B cell (primary cell): ENCODE measurements at regions not wholly inside any gene's neighbourhood (a gene's known extent, or its start where the extent isn't known, plus 50 kb on each side); places are given as distances from the start of the nearest gene placed in this dataset.

Experiments used
- ATAC-seq: fragments of 200-7000 bp; cut with Tn5 transposase; one replicate; pipeline ENCODE4 v1.10.0; 2021; ENCODE audit warnings: low read depth, mild to moderate bottlenecking, moderate number of reproducible peaks, moderate library complexity
- CTCF ChIA-PET: fragments of 350-600 bp; sonication (Branson Sonifier 250); formaldehyde crosslinking; loops from one replicate; lab custom pipeline; 2021; ENCODE audit warnings: antibody characterized with exemption, inconsistent platforms; lab: Charles Lee
- POLR2A ChIA-PET: fragments of 350-600 bp; sonication (Branson Sonifier 250); formaldehyde crosslinking; loops from one replicate; lab custom pipeline; 2021; ENCODE audit warnings: antibody characterized with exemption; lab: Charles Lee
- DNase-seq: peaks from one replicate; pipeline ENCODE4 v3.0.0; 2013
- H2AFZ ChIP-seq: 2 replicates; pipeline ENCODE4 v1.6.1; 2012; ENCODE audit warnings: mild to moderate bottlenecking, low read depth, low read length; ENCODE audit not compliant: insufficient read depth, poor library complexity, severe bottlenecking
- H3K27ac ChIP-seq, 2 donors: 1 replicate in 1 of 2; 2 replicates in 1 of 2; pipeline ENCODE4 v1.5.1; 2012 to 2013; ENCODE audit warnings: low read length in 2 of 2, mild to moderate bottlenecking in 2 of 2, moderate library complexity in 1 of 2
- H3K27me3 ChIP-seq, 4 experiments: fragments of 200-600 bp in 1 of 4; sonication (generic) in 1 of 4; replicated peaks in 1 of 4; 1 replicate in 2 of 4; 2 replicates in 2 of 4; pipeline versions ENCODE4 v1.6.1 to v1.7.0; 2013 to 2016; ENCODE audit warnings: low read length in 3 of 4, mild to moderate bottlenecking in 2 of 4, mixed read lengths in 1 of 4, moderate library complexity in 1 of 4; ENCODE audit not compliant: insufficient read depth in 4 of 4, control insufficient read depth in 3 of 4; ENCODE audit errors: control extremely low read depth in 1 of 4
- H3K36me3 ChIP-seq, 2 experiments: replicated peaks in 1 of 2; 1 replicate in 1 of 2; 2 replicates in 1 of 2; pipeline versions ENCODE4 v1.6.1 to v1.7.1; 2013; ENCODE audit warnings: low read length in 1 of 2; ENCODE audit not compliant: insufficient read depth in 2 of 2, control insufficient read depth in 1 of 2; ENCODE audit errors: control extremely low read depth in 1 of 2, extremely low read depth in 1 of 2
- H3K4me1 ChIP-seq, 2 donors: fragments of 200-600 bp in 1 of 2; sonication (generic) in 1 of 2; 1 replicate in 1 of 2; 2 replicates in 1 of 2; pipeline versions ENCODE4 v1.5.1 to v1.6.1; 2013 to 2017; ENCODE audit warnings: low read length in 2 of 2; ENCODE audit not compliant: control insufficient read depth in 2 of 2, insufficient read depth in 2 of 2
- H3K4me2 ChIP-seq: replicated peaks from 2 replicates; pipeline ENCODE3; 2012; ENCODE audit warnings: mild to moderate bottlenecking, low read depth, low read length; ENCODE audit not compliant: poor library complexity, severe bottlenecking
- H3K4me3 ChIP-seq, 5 experiments: fragments of 200-600 bp in 1 of 5; sonication (generic) in 1 of 5; 1 replicate in 3 of 5; 2 replicates in 2 of 5; pipeline versions ENCODE4 v1.5.1 to v1.7.0; 2011 to 2016; ENCODE audit warnings: low read length in 4 of 5, mild to moderate bottlenecking in 4 of 5, low read depth in 2 of 5, control low read depth in 1 of 5, moderate library complexity in 1 of 5; ENCODE audit not compliant: insufficient read depth in 1 of 5; ENCODE audit errors: control extremely low read depth in 1 of 5, extremely low read depth in 1 of 5
- H3K79me2 ChIP-seq: fragments of 200-600 bp; sonication (generic); one replicate; pipeline ENCODE4 v1.6.0; 2016; ENCODE audit warnings: low read length; ENCODE audit not compliant: control insufficient read depth, insufficient read depth
- H3K9ac ChIP-seq: fragments of 200-600 bp; sonication (generic); 2 replicates; pipeline ENCODE4 v1.6.1; 2017; ENCODE audit warnings: mild to moderate bottlenecking, low read length, moderate library complexity
- H3K9me3 ChIP-seq, 3 donors: one replicate each; pipeline versions ENCODE4 v1.6.1 to v1.7.1; 2013; ENCODE audit warnings: low read length in 2 of 3; ENCODE audit not compliant: control insufficient read depth in 2 of 3, insufficient read depth in 1 of 3; ENCODE audit errors: control extremely low read depth in 1 of 3
- H4K20me1 ChIP-seq: 2 replicates; pipeline ENCODE4 v1.6.0; 2012; ENCODE audit warnings: mild to moderate bottlenecking, low read length; ENCODE audit not compliant: insufficient read depth, control insufficient read depth, poor library complexity, severe bottlenecking
- H3K27ac Mint-ChIP-seq: one replicate; pipeline ENCODE4 v1.8.0; 2021; ENCODE audit warnings: mixed read lengths
- H3K27me3 Mint-ChIP-seq: one replicate; pipeline ENCODE4 v1.8.0; 2021; ENCODE audit warnings: mixed read lengths
- H3K4me1 Mint-ChIP-seq: one replicate; pipeline ENCODE4 v1.8.0; 2021; ENCODE audit warnings: mixed read lengths
- H3K4me3 Mint-ChIP-seq: one replicate; pipeline ENCODE4 v1.8.0; 2021; ENCODE audit warnings: mixed read lengths
- H3K9me3 Mint-ChIP-seq: one replicate; pipeline ENCODE4 v1.8.0; 2022; ENCODE audit warnings: mixed read lengths; ENCODE audit not compliant: insufficient read depth
- EZH2 ChIP-seq: IDR thresholded peaks from 2 replicates; pipeline ENCODE4 v1.6.1; 2012; ENCODE audit warnings: borderline replicate concordance, low read depth, mild to moderate bottlenecking, moderate library complexity, low read length; ENCODE audit not compliant: insufficient read depth, poor library complexity, severe bottlenecking
- WGBS: methylation state at CpG from one replicate; pipeline ENCODE4 v1.1.5; 2013; ENCODE audit warnings: missing lambda C conversion rate; ENCODE audit not compliant: insufficient coverage; 5-methylcytosine and 5-hydroxymethylcytosine counted together
- intact Hi-C: fragments of 100-400 bp; cut with micrococcal nuclease; formaldehyde crosslinking; loops from one replicate; pipeline ENCODE4 v1.10.0; 2022
- TF ChIP-seq, protein P1 (sequence below): fragments of 200-600 bp; IDR thresholded peaks from one replicate; pipeline ENCODE4 v1.8.0; 2022; ENCODE audit warnings: antibody characterized with exemption, mild to moderate bottlenecking

DNA sequence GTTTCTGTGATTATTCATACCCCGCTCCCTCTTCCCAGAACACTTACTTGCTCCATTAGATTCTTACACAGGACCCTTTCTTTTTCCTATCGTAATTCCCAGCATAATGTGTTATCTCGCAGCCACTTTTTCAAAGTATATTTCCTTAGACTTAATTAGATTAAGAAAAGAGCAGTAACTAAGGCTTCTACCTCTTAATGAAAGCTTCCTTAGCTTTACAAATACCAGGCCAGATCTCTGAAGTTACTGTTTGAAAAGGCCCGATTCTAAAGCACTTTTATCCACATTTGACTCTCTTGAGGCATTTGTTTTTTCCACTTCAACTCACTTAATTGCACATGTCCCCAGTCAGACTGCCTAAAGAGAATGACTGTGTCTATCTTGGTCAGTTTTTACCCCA is 1264.3 kb upstream of the ADGRL2 start:
- ATAC-seq (no peak), DNase-seq (no peak)
- no peak overlapping the region for H3K9ac ChIP-seq
- peaks cover 0 to 3% (median 0%) of the 10 kb centered on the region in 3 donors for H3K9me3 ChIP-seq
- POLR2A ChIA-PET = no interaction called here
- TF ChIP-seq, protein P1, sequence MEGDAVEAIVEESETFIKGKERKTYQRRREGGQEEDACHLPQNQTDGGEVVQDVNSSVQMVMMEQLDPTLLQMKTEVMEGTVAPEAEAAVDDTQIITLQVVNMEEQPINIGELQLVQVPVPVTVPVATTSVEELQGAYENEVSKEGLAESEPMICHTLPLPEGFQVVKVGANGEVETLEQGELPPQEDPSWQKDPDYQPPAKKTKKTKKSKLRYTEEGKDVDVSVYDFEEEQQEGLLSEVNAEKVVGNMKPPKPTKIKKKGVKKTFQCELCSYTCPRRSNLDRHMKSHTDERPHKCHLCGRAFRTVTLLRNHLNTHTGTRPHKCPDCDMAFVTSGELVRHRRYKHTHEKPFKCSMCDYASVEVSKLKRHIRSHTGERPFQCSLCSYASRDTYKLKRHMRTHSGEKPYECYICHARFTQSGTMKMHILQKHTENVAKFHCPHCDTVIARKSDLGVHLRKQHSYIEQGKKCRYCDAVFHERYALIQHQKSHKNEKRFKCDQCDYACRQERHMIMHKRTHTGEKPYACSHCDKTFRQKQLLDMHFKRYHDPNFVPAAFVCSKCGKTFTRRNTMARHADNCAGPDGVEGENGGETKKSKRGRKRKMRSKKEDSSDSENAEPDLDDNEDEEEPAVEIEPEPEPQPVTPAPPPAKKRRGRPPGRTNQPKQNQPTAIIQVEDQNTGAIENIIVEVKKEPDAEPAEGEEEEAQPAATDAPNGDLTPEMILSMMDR = no peak
- no peak for TF ChIP-seq EZH2
- no peak overlapping the region for H3K4me2 ChIP-seq
- H3K27me3 Mint-ChIP-seq = no peaks in the 10 kb centered on the region
- intact Hi-C loops = no loop called here
- H4K20me1 ChIP-seq = no peaks in the 10 kb centered on the region
- H3K4me1 ChIP-seq = no peaks in the 10 kb centered on the region
- CTCF ChIA-PET = no interaction called here
- no peak overlapping the region for H2AFZ ChIP-seq
- H3K27me3 ChIP-seq = no peaks in the 10 kb centered on the region
- H3K27ac Mint-ChIP-seq = no peak overlapping the region
- H3K36me3 ChIP-seq = no peaks in the 10 kb centered on the region
- H3K27ac ChIP-seq = no peak overlapping the region
- 100% methylated on average over 1 of the region's 4 CpGs for WGBS
- H3K9me3 Mint-ChIP-seq = no peaks in the 10 kb centered on the region
- H3K4me3 Mint-ChIP-seq = no peak overlapping the region
- no peak overlapping the region for H3K4me3 ChIP-seq
- no peaks in the 10 kb centered on the region for H3K4me1 Mint-ChIP-seq
- no peaks in the 10 kb centered on the region for H3K79me2 ChIP-seq

DNA sequence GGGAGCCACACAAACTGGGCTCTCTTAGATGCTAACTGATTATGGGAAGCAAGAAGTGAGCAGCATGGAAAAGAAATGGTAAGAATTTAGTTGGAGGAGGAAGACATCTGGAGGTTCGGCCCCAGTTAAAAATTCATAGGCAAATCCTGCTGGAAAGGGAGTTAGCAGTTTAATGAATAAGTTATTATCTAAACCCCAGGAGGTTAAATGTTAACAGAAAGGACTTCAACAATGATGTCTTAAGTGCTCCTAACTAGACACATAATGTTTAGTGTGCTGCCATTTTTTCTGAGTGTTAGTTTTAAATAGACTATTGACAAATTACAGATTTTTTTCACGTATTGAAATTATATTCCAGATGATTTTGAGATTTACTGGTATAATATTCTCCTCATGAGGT is 1265.3 kb upstream of the ADGRL2 start:
- no peak overlapping the region for H3K27ac Mint-ChIP-seq
- ATAC-seq (no peak), DNase-seq (no peak)
- no peaks in the 10 kb centered on the region for H3K27me3 ChIP-seq
- H3K9me3 ChIP-seq = peaks cover 0 to 3% (median 0%) of the 10 kb centered on the region in 3 donors
- POLR2A ChIA-PET = no interaction called here
- H3K4me1 ChIP-seq = no peaks in the 10 kb centered on the region
- no peak overlapping the region for H3K4me2 ChIP-seq
- H3K36me3 ChIP-seq = no peaks in the 10 kb centered on the region
- H3K4me3 ChIP-seq = no peak overlapping the region
- H2AFZ ChIP-seq = no peak overlapping the region
- WGBS = no CpG with 5 or more reads among the region's 2 CpGs
- no peaks in the 10 kb centered on the region for H3K27me3 Mint-ChIP-seq
- intact Hi-C loops = no loop called here
- H3K9me3 Mint-ChIP-seq = no peaks in the 10 kb centered on the region
- no peak for TF ChIP-seq EZH2
- TF ChIP-seq, protein P1 = no peak
- H3K4me3 Mint-ChIP-seq = no peak overlapping the region
- no peak overlapping the region for H3K27ac ChIP-seq
- no peak overlapping the region for H3K9ac ChIP-seq
- no peaks in the 10 kb centered on the region for H3K79me2 ChIP-seq
- CTCF ChIA-PET = no interaction called here
- H4K20me1 ChIP-seq = no peaks in the 10 kb centered on the region
- no peaks in the 10 kb centered on the region for H3K4me1 Mint-ChIP-seq
